ENCODE measurements at regions not wholly inside any gene's neighbourhood (a gene's known extent, or its start where the extent isn't known, plus 50 kb on each side); places are given as distances from the start of the nearest gene placed in this dataset.
A peak's percentile ranks its signal among the peaks of the same experiment; 100 is the strongest.

GRCh38 chr4:123262080-123262479, 134.5 kb upstream of the SPRY1 start:
- H3K4me1 ChIP-seq: peaks cover 17% of the 10 kb centered on the region
- no peaks in the 10 kb centered on the region for H3K9me3 ChIP-seq
- H3K4me3 ChIP-seq: no peak overlapping the region
- TF ChIP-seq CTCF (IDR thresholded peaks at IDR 0.05): no peak
- no peak for TF ChIP-seq POLR2AphosphoS5 (IDR thresholded peaks at IDR 0.05; ENCODE audit: insufficient read depth in 1 of 2, low read depth in 1 of 2)
- TF ChIP-seq POLR2A (IDR thresholded peaks at IDR 0.05): no peak
- intact Hi-C loops (cut with DNase I): no loop called here
- H3K36me3 ChIP-seq: no peaks in the 10 kb centered on the region
- no peaks in the 10 kb centered on the region for H3K27me3 ChIP-seq
- DNase-seq (ENCODE audit: extremely low spot score in 2 of 2): no peak
- no peak overlapping the region for H3K27ac ChIP-seq

GRCh38 chr4:123265443-123265842, 131.2 kb upstream of the SPRY1 start:
- intact Hi-C loops (cut with DNase I): no loop called here
- Histone ChIP-seq H3K36me3 (no peaks in the 10 kb centered on the region), H3K4me1 (peaks cover under 1% of the 10 kb centered on the region), H3K27ac (no peak overlapping the region), H3K27me3 (no peaks in the 10 kb centered on the region), H3K9me3 (no peaks in the 10 kb centered on the region), H3K4me3 (no peak overlapping the region)
- TF ChIP-seq POLR2AphosphoS5 (IDR thresholded peaks at IDR 0.05; ENCODE audit: insufficient read depth in 1 of 2, low read depth in 1 of 2) (peak in 1 of 2 donors; percentile 90), CTCF (IDR thresholded peaks at IDR 0.05) (no peak), POLR2A (IDR thresholded peaks at IDR 0.05) (no peak)
- DNase-seq (ENCODE audit: extremely low spot score in 2 of 2): no peak

GRCh38 chr4:123266221-123266620, 130.4 kb upstream of the SPRY1 start:
- H3K9me3 ChIP-seq: no peaks in the 10 kb centered on the region
- H3K4me1 ChIP-seq: no peaks in the 10 kb centered on the region
- intact Hi-C loops (cut with DNase I): no loop called here
- H3K27ac ChIP-seq: no peak overlapping the region
- DNase-seq (ENCODE audit: extremely low spot score in 2 of 2): no peak
- H3K36me3 ChIP-seq: no peaks in the 10 kb centered on the region
- H3K4me3 ChIP-seq: no peak overlapping the region
- H3K27me3 ChIP-seq: no peaks in the 10 kb centered on the region
- TF ChIP-seq POLR2A (IDR thresholded peaks at IDR 0.05): no peak
- no peak for TF ChIP-seq POLR2AphosphoS5 (IDR thresholded peaks at IDR 0.05; ENCODE audit: insufficient read depth in 1 of 2, low read depth in 1 of 2)
- no peak for TF ChIP-seq CTCF (IDR thresholded peaks at IDR 0.05)

- Histone ChIP-seq H3K9me3 (no peaks in the 10 kb centered on the region), H3K4me1 (peaks cover 2% of the 10 kb centered on the region), H3K27me3 (no peaks in the 10 kb centered on the region), H3K36me3 (no peaks in the 10 kb centered on the region), H3K4me3 (no peak overlapping the region), H3K27ac (no peak overlapping the region)
- no peak for DNase-seq (ENCODE audit: extremely low spot score in 2 of 2)
- TF ChIP-seq CTCF (IDR thresholded peaks at IDR 0.05): no peak
- TF ChIP-seq POLR2AphosphoS5 (IDR thresholded peaks at IDR 0.05; ENCODE audit: insufficient read depth in 1 of 2, low read depth in 1 of 2): no peak
- no peak for TF ChIP-seq POLR2A (IDR thresholded peaks at IDR 0.05)
- intact Hi-C loops (cut with DNase I): no loop called here
Measured at GRCh38 chr4:123278755-123279154, 117.8 kb upstream of the SPRY1 start.

GRCh38 chr4:123283371-123283895, 113.2 kb upstream of the SPRY1 start:
- DNase-seq (ENCODE audit: extremely low spot score in 2 of 2): no peak
- H3K27ac ChIP-seq: no peak overlapping the region
- no peaks in the 10 kb centered on the region for H3K36me3 ChIP-seq
- H3K4me3 ChIP-seq: no peak overlapping the region
- H3K27me3 ChIP-seq: no peaks in the 10 kb centered on the region
- intact Hi-C loops (cut with DNase I): no loop called here
- TF ChIP-seq POLR2AphosphoS5 (IDR thresholded peaks at IDR 0.05; ENCODE audit: insufficient read depth in 1 of 2, low read depth in 1 of 2): no peak
- no peak for TF ChIP-seq POLR2A (IDR thresholded peaks at IDR 0.05)
- TF ChIP-seq CTCF (IDR thresholded peaks at IDR 0.05): no peak
- peaks cover 10% of the 10 kb centered on the region for H3K4me1 ChIP-seq
- no peaks in the 10 kb centered on the region for H3K9me3 ChIP-seq

All from vagina (tissue), 2 donors.